Activated T-helper 2 cell treated with anti-CD3 and anti-CD28 coated beads, Interferon-gamma antibody, Interleukin-2, Interleukin-4, amounts not matched to agents 10 μg/mL and 5 μg/mL and 100 μg/mL, durations not matched to agents 14 hours and 24 hours and 36 hours (primary cell): ENCODE measurements at regions not wholly inside any gene's neighbourhood (a gene's known extent, or its start where the extent isn't known, plus 50 kb on each side); places are given as distances from the start of the nearest gene placed in this dataset.
"Not testable (repeated sequence)": the region's sequence is repeated elsewhere in the genome, so short reads cannot be mapped to it uniquely, and the experiment has no call there.

Experiments
- DNase-seq: peaks from one replicate; pipeline ENCODE4 v3.0.0; 2021; ENCODE audit warnings: low spot score
- H3K27ac Mint-ChIP-seq: one replicate; pipeline ENCODE4 v1.8.0; 2021; ENCODE audit warnings: mixed read lengths
- H3K27me3 Mint-ChIP-seq: one replicate; pipeline ENCODE4 v1.8.0; 2021; ENCODE audit warnings: low read depth, mixed read lengths
- H3K36me3 Mint-ChIP-seq: one replicate; pipeline ENCODE4 v1.8.0; 2021; ENCODE audit warnings: low read depth, mixed read lengths
- H3K4me1 Mint-ChIP-seq: one replicate; pipeline ENCODE4 v1.8.0; 2021; ENCODE audit warnings: low read depth, mixed read lengths
- H3K4me3 Mint-ChIP-seq: one replicate; pipeline ENCODE4 v1.8.0; 2021; ENCODE audit warnings: low read depth, mild to moderate bottlenecking, moderate library complexity, mixed read lengths
- H3K9me3 Mint-ChIP-seq: one replicate; pipeline ENCODE4 v1.8.0; 2021; ENCODE audit warnings: mixed read lengths
- intact Hi-C: fragments of 100-400 bp; cut with micrococcal nuclease; formaldehyde crosslinking; loops from one replicate; pipeline ENCODE4 v1.15.1; 2023

- H3K27me3 Mint-ChIP-seq, result no peaks in the 10 kb centered on the region
- no peak for DNase-seq
- no peaks in the 10 kb centered on the region for H3K36me3 Mint-ChIP-seq
- intact Hi-C loops, result no loop called here
- H3K4me3 Mint-ChIP-seq, result no peak overlapping the region
- no peak overlapping the region for H3K27ac Mint-ChIP-seq
- H3K9me3 Mint-ChIP-seq, result no peaks in the 10 kb centered on the region
- H3K4me1 Mint-ChIP-seq, result no peaks in the 10 kb centered on the region
Observed at GRCh38 chr6:95725344-95725743, 148.0 kb downstream of the MANEA start.

- Mint-ChIP-seq H3K36me3 (no peaks in the 10 kb centered on the region), H3K27me3 (no peaks in the 10 kb centered on the region), H3K27ac (no peak overlapping the region), H3K4me3 (no peak overlapping the region), H3K4me1 (no peaks in the 10 kb centered on the region), H3K9me3 (no peaks in the 10 kb centered on the region)
- no peak for DNase-seq
- intact Hi-C loops, result no loop called here
Observed at GRCh38 chr6:95740157-95740556, 162.8 kb downstream of the MANEA start.

GRCh38 chr6:95741045-95741444 lies 163.7 kb downstream of the MANEA start:
- Mint-ChIP-seq H3K4me3 (no peak overlapping the region), H3K27me3 (no peaks in the 10 kb centered on the region)
- intact Hi-C loops, result no loop called here

GRCh38 chr6:95742767-95743289 lies 165.5 kb downstream of the MANEA start:
- Mint-ChIP-seq H3K27me3 (no peaks in the 10 kb centered on the region), H3K27ac (no peak overlapping the region), H3K9me3 (no peaks in the 10 kb centered on the region), H3K4me1 (no peaks in the 10 kb centered on the region), H3K4me3 (no peak overlapping the region), H3K36me3 (no peaks in the 10 kb centered on the region)
- intact Hi-C loops, result no loop called here
- DNase-seq, result no peak

More at GRCh38 chr6:95741045-95741444, 163.7 kb downstream of the MANEA start:
- no peak overlapping the region for H3K27ac Mint-ChIP-seq
- H3K9me3 Mint-ChIP-seq, result no peaks in the 10 kb centered on the region
- H3K36me3 Mint-ChIP-seq, result no peaks in the 10 kb centered on the region
- DNase-seq, result no peak
- no peaks in the 10 kb centered on the region for H3K4me1 Mint-ChIP-seq

- intact Hi-C loops, result no loop called here
- no peaks in the 10 kb centered on the region for H3K36me3 Mint-ChIP-seq
- DNase-seq, result no peak
- H3K4me1 Mint-ChIP-seq, result no peaks in the 10 kb centered on the region
- H3K27ac Mint-ChIP-seq, result no peak overlapping the region
- H3K9me3 Mint-ChIP-seq, result no peaks in the 10 kb centered on the region
- no peak overlapping the region for H3K4me3 Mint-ChIP-seq
- no peaks in the 10 kb centered on the region for H3K27me3 Mint-ChIP-seq
Observed at GRCh38 chr6:95743591-95743990, 166.3 kb downstream of the MANEA start.

GRCh38 chr6:95758236-95759069 lies 181.1 kb downstream of the MANEA start:
- H3K27me3 Mint-ChIP-seq, H3K9me3 Mint-ChIP-seq, DNase-seq, intact Hi-C loops, H3K4me3 Mint-ChIP-seq, H3K36me3 Mint-ChIP-seq, H3K27ac Mint-ChIP-seq, H3K4me1 Mint-ChIP-seq: not testable (repeated sequence)

GRCh38 chr6:95767897-95768463 lies 190.6 kb downstream of the MANEA start:
- intact Hi-C loops, result no loop called here
- H3K36me3 Mint-ChIP-seq, result no peaks in the 10 kb centered on the region
- H3K27me3 Mint-ChIP-seq, result no peaks in the 10 kb centered on the region
- no peaks in the 10 kb centered on the region for H3K4me1 Mint-ChIP-seq
- no peak for DNase-seq
- no peak overlapping the region for H3K27ac Mint-ChIP-seq
- no peaks in the 10 kb centered on the region for H3K9me3 Mint-ChIP-seq
- no peak overlapping the region for H3K4me3 Mint-ChIP-seq

- no peaks in the 10 kb centered on the region for H3K36me3 Mint-ChIP-seq
- no peak overlapping the region for H3K27ac Mint-ChIP-seq
- DNase-seq, result no peak
- H3K9me3 Mint-ChIP-seq, result no peaks in the 10 kb centered on the region
- intact Hi-C loops, result no loop called here
- no peaks in the 10 kb centered on the region for H3K4me1 Mint-ChIP-seq
- no peak overlapping the region for H3K4me3 Mint-ChIP-seq
- H3K27me3 Mint-ChIP-seq, result no peaks in the 10 kb centered on the region
Observed at GRCh38 chr6:95768539-95768938, 191.2 kb downstream of the MANEA start.

GRCh38 chr6:95777338-95777737 lies 200.0 kb downstream of the MANEA start:
- H3K36me3 Mint-ChIP-seq, result no peaks in the 10 kb centered on the region
- H3K4me3 Mint-ChIP-seq, result no peak overlapping the region
- H3K27ac Mint-ChIP-seq, result no peak overlapping the region
- H3K4me1 Mint-ChIP-seq, result no peaks in the 10 kb centered on the region
- intact Hi-C loops, result no loop called here
- H3K9me3 Mint-ChIP-seq, result no peaks in the 10 kb centered on the region
- DNase-seq, result no peak
- H3K27me3 Mint-ChIP-seq, result no peaks in the 10 kb centered on the region

GRCh38 chr6:95780037-95780436 lies 202.7 kb downstream of the MANEA start:
- Mint-ChIP-seq H3K27me3 (no peaks in the 10 kb centered on the region), H3K36me3 (no peaks in the 10 kb centered on the region), H3K4me1 (peaks cover 6% of the 10 kb centered on the region), H3K4me3 (no peak overlapping the region), H3K27ac (no peak overlapping the region), H3K9me3 (no peaks in the 10 kb centered on the region)
- no peak for DNase-seq
- intact Hi-C loops, result no loop called here

GRCh38 chr6:95784019-95784418 lies 206.7 kb downstream of the MANEA start:
- intact Hi-C loops, result no loop called here
- Mint-ChIP-seq H3K27me3 (no peaks in the 10 kb centered on the region), H3K9me3 (no peaks in the 10 kb centered on the region), H3K4me1 (peaks cover 6% of the 10 kb centered on the region), H3K27ac (no peak overlapping the region), H3K36me3 (no peaks in the 10 kb centered on the region), H3K4me3 (no peak overlapping the region)
- no peak for DNase-seq

- Mint-ChIP-seq H3K27ac (no peak overlapping the region), H3K4me1 (peaks cover 6% of the 10 kb centered on the region), H3K9me3 (no peaks in the 10 kb centered on the region), H3K36me3 (no peaks in the 10 kb centered on the region), H3K27me3 (no peaks in the 10 kb centered on the region), H3K4me3 (no peak overlapping the region)
- DNase-seq, result no peak
- intact Hi-C loops, result no loop called here
Observed at GRCh38 chr6:95784869-95785268, 207.5 kb downstream of the MANEA start.

GRCh38 chr6:95785785-95786184 lies 208.4 kb downstream of the MANEA start:
- no peak overlapping the region for H3K27ac Mint-ChIP-seq
- H3K4me3 Mint-ChIP-seq, result no peak overlapping the region
- no peak for DNase-seq
- no peaks in the 10 kb centered on the region for H3K9me3 Mint-ChIP-seq
- peaks cover 6% of the 10 kb centered on the region for H3K4me1 Mint-ChIP-seq
- H3K36me3 Mint-ChIP-seq, result no peaks in the 10 kb centered on the region
- no peaks in the 10 kb centered on the region for H3K27me3 Mint-ChIP-seq
- intact Hi-C loops, result no loop called here
